ES-I3 (cell line): ENCODE measurements at regions not wholly inside any gene's neighbourhood (a gene's known extent, or its start where the extent isn't known, plus 50 kb on each side); places are given as distances from the start of the nearest gene placed in this dataset.

Experiments
- H3K36me3 ChIP-seq: 2 replicates; pipeline ENCODE4 v1.6.1; 2013; ENCODE audit warnings: mild to moderate bottlenecking, low read length, control low read depth, moderate library complexity; ENCODE audit not compliant: insufficient read depth
- H3K4me1 ChIP-seq: 2 replicates; pipeline ENCODE4 v1.6.1; 2013; ENCODE audit warnings: mild to moderate bottlenecking, control low read depth, low read length; ENCODE audit not compliant: insufficient read depth
- H3K9ac ChIP-seq: 2 replicates; pipeline ENCODE4 v1.6.1; 2013; ENCODE audit warnings: low read depth, mild to moderate bottlenecking, low read length, moderate library complexity
- H3K9me3 ChIP-seq: 2 replicates; pipeline ENCODE4 v1.6.1; 2013; ENCODE audit warnings: mild to moderate bottlenecking, low read length, moderate library complexity; ENCODE audit not compliant: control insufficient read depth, insufficient read depth

DNA sequence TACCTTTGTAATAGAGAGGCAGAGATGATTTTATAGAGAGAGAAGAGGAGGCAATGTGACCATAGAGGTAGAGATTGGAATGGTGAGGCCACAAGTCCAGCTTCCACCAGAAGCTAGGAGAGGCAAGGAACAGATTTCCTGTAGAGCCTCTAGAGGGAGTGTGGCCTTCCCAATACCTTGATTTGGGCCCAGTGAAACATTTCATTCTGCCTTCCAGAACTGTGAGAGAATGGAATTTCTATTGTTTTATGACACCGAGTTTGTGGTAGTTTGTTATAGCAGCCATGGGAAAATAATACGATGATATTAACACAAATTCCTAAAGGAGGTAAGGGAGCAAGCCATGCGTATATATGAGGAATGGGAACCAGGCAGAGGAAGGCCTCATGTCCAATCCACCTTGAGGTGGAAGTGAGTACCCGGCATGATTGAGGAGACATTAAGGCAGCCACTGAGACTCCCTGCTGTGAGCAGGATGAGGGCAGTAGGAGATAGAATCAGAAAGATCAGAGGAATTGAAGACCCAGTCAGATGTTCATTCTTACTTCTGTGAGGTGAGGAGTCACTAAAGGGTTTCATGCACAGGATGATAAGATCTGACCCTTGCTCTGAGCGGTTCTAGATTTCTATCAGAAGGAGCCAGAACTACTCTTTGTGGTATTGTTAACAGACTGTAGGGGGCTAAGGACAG lies 636.3 kb upstream of the IMPG1 start:
- Histone ChIP-seq H3K9me3 (no peaks in the 10 kb centered on the region), H3K9ac (no peak overlapping the region)

DNA sequence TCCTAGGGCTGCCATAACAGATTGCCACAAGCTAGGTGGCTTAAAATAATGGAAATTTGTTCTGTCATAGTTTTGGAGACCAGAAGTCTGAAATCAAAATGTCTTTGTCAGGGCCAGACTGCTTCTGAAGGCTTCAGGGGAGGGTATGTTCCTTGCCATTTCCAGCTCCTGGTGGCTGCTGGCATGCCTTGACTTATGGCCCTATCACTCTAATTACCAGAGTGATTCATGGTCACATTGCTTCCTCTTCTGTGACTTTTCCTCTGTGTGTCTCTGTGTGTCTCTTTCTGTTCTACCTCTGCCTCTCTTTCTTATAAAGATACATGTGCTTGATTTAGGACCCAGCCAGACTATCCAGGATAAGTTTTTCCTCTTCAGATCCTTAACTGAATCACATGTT lies 635.2 kb upstream of the IMPG1 start:
- Histone ChIP-seq H3K9me3 (no peaks in the 10 kb centered on the region), H3K4me1 (no peaks in the 10 kb centered on the region), H3K9ac (no peak overlapping the region), H3K36me3 (no peaks in the 10 kb centered on the region)

More for the DNA sequence above, 636.3 kb upstream of the IMPG1 start:
- no peaks in the 10 kb centered on the region for H3K4me1 ChIP-seq
- no peaks in the 10 kb centered on the region for H3K36me3 ChIP-seq

DNA sequence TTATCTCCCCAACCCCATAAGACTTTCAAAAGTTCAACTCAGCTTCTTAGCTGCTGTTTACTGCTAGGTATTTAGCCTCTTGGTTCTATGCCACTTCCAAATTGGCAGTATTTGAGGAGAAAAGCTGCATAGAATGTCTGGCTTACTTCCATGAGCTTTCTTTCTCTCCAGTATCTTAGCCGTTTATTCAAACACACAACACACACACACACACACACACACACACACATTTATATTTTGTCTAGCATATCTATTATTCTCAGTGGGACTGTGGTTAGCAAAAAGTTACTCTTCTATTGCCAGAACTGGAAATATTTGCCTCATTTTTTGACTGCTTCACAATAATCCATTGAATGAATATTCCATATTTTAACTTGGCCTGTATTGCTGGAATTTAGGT lies 634.2 kb upstream of the IMPG1 start:
- H3K9me3 ChIP-seq: no peaks in the 10 kb centered on the region
- H3K9ac ChIP-seq: no peak overlapping the region
- no peaks in the 10 kb centered on the region for H3K36me3 ChIP-seq
- H3K4me1 ChIP-seq: no peaks in the 10 kb centered on the region

DNA sequence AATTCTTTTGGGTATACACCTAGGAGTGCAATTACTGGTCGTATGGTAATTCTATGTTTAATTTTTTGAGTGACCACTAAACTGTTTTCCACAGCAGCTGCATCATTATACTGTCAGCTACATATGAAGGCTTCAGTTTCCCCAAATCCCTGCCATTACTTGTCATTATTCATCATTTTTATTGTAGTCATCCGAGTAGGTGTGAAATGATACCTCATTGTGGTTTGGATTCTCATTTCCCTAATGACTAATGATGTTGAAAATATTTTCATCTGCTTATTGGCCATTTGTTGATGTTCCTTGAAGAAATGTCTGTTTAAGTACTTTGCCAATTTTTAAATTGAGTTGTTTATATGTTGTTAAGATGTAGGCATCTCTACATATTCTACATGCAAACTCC lies 633.6 kb upstream of the IMPG1 start:
- Histone ChIP-seq H3K4me1 (no peaks in the 10 kb centered on the region), H3K9ac (no peak overlapping the region), H3K9me3 (no peaks in the 10 kb centered on the region), H3K36me3 (no peaks in the 10 kb centered on the region)

DNA sequence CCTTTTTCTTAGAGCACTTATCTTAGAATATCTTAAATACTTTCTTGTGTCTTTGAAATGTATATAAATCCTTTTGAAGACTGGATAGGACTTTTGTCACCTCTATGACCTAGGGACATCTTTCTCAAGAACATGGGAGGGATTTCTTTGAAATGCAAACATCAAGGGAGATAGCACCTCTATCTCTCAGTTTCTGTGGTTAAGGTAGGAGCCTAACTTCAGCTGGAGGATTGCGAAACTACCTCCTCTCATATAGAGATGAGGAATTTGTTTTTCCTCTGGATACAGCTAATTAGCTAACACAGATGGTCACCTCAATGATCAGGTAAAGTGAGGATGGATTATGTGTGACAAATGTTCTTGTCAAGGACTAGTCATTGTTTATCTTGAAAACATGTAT lies 631.3 kb upstream of the IMPG1 start:
- H3K4me1 ChIP-seq: no peaks in the 10 kb centered on the region
- no peaks in the 10 kb centered on the region for H3K9me3 ChIP-seq
- no peaks in the 10 kb centered on the region for H3K36me3 ChIP-seq
- no peak overlapping the region for H3K9ac ChIP-seq

DNA sequence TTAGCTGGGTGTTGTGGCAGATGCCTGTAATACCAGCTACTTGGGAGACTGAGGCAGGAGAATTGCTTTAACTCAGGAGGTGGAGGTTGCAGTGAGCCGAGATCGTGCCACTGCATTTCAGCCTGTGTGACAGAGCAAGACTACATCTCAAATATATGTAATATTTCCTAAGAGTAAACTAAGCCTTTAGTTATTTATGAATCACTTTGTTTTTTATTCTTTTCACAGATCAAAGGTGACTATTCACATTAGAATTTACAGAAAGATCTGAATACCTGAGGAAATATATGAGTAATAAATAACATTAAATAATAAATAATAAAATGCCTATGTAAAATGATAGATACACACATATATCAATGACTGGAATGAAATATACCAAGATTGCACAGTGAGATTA lies 630.8 kb upstream of the IMPG1 start:
- Histone ChIP-seq H3K4me1 (no peaks in the 10 kb centered on the region), H3K9me3 (no peaks in the 10 kb centered on the region), H3K36me3 (no peaks in the 10 kb centered on the region), H3K9ac (no peak overlapping the region)

DNA sequence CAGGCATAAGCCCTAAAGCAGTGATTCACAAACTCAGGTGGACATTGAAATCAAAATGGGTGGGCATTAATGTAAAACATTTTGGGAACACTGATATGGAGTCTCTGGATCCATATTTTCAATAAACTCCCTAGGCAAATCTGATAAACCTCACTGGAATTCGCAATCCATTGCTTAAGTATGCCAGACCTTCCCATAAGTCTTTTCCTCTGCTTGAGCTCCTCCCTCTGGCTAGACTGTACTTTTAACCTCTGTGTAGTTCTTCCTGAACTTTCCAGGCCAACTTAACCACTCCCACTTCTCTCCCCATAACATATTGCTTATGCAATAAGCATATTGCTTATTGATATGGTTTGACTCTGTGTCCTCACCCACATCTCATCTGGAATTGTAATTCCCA lies 629.7 kb upstream of the IMPG1 start:
- H3K4me1 ChIP-seq: no peaks in the 10 kb centered on the region
- H3K36me3 ChIP-seq: no peaks in the 10 kb centered on the region
- H3K9ac ChIP-seq: no peak overlapping the region
- no peaks in the 10 kb centered on the region for H3K9me3 ChIP-seq

DNA sequence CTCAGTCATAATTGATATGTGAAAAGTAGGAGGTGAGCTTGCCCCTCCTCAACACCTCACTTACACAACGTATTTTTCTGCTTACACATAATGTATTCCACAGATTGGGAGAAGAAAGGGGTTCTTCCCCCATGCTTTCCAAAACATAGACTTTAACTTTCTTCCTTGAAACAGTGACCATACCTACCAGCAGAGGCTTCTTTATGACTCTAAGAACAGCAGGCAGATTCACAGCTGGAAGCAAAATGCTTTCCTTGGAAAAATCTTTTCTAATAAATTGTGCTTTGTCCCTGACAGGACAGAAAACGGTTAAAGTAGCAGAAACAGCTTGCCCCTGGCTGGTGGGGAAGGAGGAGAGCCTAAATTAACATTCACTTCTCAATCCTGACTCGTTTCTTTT lies 629.1 kb upstream of the IMPG1 start:
- no peaks in the 10 kb centered on the region for H3K4me1 ChIP-seq
- H3K9me3 ChIP-seq: no peaks in the 10 kb centered on the region
- no peak overlapping the region for H3K9ac ChIP-seq
- H3K36me3 ChIP-seq: no peaks in the 10 kb centered on the region

DNA sequence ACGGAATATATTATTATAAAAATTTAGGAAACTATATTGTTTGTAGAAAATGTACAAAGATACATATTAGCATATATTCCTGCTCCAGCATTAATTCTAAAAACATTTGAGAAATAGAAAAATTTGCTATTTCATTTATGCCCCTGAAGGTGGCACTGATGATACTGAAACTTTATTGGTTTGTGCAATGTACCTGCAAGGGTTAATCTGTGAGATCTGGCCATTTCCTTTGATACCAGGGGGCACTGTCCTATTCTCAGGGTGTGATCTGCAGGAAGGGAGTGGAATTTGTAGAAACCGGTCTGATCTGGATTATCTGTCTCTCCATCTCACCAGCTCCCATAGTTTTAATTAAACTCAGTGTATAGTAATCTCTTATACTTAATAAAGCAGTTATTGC lies 625.1 kb upstream of the IMPG1 start:
- no peaks in the 10 kb centered on the region for H3K9me3 ChIP-seq
- H3K4me1 ChIP-seq: no peaks in the 10 kb centered on the region
- no peaks in the 10 kb centered on the region for H3K36me3 ChIP-seq
- no peak overlapping the region for H3K9ac ChIP-seq

DNA sequence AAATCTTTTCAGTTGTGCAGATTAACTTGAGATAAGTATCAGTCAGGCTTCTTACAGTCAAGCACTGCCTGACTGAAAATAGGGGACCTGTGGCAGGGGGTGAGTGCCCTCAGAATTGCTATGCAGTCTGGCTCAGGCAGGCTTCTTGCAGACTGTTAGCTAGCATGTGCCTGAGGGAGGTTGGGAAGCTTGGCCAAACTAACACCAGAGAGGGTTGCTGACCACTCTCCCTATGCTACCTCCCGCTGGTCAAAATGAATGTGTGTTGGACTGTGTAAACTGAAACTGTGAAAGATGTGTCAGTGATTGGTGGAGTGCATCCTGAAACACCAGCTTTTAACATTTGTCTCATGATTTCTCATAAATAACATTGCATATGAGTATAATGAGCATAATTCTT lies 622.3 kb upstream of the IMPG1 start:
- no peak overlapping the region for H3K9ac ChIP-seq
- H3K9me3 ChIP-seq: no peaks in the 10 kb centered on the region
- no peaks in the 10 kb centered on the region for H3K4me1 ChIP-seq
- no peaks in the 10 kb centered on the region for H3K36me3 ChIP-seq

DNA sequence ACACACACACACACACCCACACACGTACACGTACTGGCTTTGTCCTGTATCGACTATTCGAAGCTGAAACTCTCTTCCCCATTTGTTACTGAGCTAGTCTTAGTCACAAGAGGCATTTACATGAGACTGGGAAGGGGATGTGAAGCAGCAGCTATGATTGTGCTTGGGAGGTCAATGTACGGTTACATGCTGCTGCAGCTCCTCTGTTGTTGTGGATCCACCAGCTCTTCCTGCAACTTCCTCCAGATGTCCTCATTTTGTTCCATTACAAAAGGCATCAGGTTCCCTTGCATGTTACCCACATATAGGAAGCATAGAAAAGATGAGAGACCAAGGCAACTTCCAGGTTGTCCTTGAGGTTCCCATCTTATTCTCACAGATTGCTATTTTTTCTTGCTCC lies 612.4 kb upstream of the IMPG1 start:
- H3K4me1 ChIP-seq: peaks cover 29% of the 10 kb centered on the region
- H3K9ac ChIP-seq: no peak overlapping the region
- no peaks in the 10 kb centered on the region for H3K36me3 ChIP-seq
- no peaks in the 10 kb centered on the region for H3K9me3 ChIP-seq

DNA sequence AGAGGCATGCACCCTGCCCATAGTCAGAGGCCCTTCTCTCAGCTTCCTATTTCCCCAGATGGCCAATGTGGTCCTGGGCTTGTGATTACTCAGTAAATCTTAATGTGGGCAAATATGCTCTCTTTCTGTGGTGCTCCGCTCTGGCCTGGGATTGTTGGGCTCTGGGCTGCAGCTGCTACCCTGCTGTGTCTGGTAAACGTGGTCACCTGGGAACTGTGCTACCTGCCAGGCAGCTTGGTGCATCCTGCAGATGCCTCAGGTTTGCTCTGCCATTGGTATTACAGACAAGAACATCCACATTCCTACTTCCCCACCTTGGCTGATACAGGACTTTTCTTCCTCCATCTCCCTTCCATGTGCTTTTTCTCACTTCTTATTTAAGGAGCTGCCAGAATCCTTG lies 611.5 kb upstream of the IMPG1 start:
- Histone ChIP-seq H3K36me3 (no peaks in the 10 kb centered on the region), H3K4me1 (peaks cover 29% of the 10 kb centered on the region), H3K9me3 (no peaks in the 10 kb centered on the region), H3K9ac (no peak overlapping the region)

DNA sequence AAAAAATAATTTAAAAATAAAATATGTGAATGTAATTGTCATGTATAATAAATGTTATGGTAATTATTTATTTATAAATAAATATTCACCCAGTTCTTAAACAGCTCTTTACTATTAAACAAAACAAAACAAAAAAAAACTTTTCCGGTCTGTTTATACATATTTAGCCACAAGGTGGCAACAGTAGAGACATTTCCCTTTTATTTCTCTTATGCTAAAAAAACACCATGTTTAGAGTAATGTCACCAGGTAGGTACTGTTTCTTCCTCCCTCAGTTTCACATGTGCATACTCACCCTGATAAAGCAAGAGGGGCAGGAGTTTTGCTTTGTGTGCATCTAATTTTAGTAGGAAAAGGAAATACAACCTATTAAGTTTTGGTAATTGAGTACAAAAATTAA lies 610.4 kb upstream of the IMPG1 start:
- no peaks in the 10 kb centered on the region for H3K9me3 ChIP-seq
- no peaks in the 10 kb centered on the region for H3K36me3 ChIP-seq
- no peak overlapping the region for H3K9ac ChIP-seq
- peaks cover 29% of the 10 kb centered on the region for H3K4me1 ChIP-seq

DNA sequence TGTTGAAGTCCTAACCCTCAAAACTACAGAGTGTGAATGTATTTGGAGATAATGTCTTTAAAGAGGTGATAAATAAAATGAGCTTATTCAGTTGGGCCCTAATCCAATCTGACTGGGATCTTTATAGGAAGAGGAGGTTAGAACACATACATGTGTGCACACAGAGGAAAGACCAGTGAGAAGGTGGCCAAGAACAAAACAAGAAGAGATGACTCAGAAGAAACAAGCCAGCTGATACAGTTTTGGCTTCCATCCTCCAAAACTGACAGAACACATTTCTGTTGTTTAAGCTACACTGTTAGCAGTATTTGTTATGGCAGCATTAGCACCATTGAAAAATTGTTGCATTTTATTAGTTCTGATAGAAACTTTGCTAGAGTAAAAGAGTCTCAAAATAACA lies 609.3 kb upstream of the IMPG1 start:
- Histone ChIP-seq H3K4me1 (peaks cover 29% of the 10 kb centered on the region), H3K9ac (no peak overlapping the region), H3K36me3 (no peaks in the 10 kb centered on the region), H3K9me3 (no peaks in the 10 kb centered on the region)

DNA sequence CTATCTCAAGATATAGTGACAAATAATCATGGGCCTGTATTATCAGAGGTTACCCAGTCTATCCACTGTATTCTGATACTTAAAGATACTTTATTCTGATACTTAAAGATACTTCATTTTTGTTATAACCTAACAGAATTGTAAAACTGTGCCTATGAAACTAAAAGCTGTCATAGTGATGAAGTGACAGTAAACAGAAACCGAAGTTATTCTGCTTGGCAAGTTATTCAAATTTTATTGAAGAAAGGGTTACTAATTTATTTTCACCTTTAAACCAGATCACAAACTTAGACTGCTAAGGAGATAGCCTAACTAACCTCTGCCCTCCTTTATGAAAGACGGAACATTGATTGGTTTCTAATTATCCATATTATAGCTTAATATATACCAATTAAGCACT lies 604.6 kb upstream of the IMPG1 start:
- no peaks in the 10 kb centered on the region for H3K36me3 ChIP-seq
- no peaks in the 10 kb centered on the region for H3K4me1 ChIP-seq
- H3K9me3 ChIP-seq: no peaks in the 10 kb centered on the region
- no peak overlapping the region for H3K9ac ChIP-seq

DNA sequence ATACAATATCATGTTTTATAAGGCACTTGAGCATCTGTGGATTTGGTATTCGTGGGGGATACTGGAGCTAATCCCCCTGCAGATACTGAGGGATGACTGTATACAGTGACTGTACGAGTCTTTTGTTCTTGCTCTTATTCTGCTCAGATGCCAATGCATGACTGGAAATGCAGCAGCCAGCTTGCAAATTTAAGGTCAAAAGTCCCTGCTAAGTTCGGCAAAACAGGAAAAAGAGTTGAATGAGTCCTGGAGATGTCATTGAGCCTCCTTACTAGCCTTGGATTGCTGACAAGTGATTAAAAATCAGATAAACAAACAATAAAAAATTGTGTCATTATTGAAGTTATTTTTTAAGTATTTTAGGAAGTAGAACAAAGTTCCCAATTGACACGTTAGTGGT lies 599.3 kb upstream of the IMPG1 start:
- no peaks in the 10 kb centered on the region for H3K36me3 ChIP-seq
- no peak overlapping the region for H3K9ac ChIP-seq
- H3K4me1 ChIP-seq: no peaks in the 10 kb centered on the region
- H3K9me3 ChIP-seq: no peaks in the 10 kb centered on the region
